GM10266 (cell line): ENCODE measurements at regions not wholly inside any gene's neighbourhood (a gene's known extent, or its start where the extent isn't known, plus 50 kb on each side); places are given as distances from the start of the nearest gene placed in this dataset.

Source experiments
- DNase-seq: peaks from one replicate; pipeline ENCODE4 v3.0.0; 2012; ENCODE audit errors: extremely low spot score
- TF ChIP-seq, protein P1 (sequence below): IDR thresholded peaks from 2 replicates; pipeline ENCODE4 v1.5.1; 2012; ENCODE audit warnings: mild to moderate bottlenecking, low read depth; ENCODE audit not compliant: control insufficient read depth, insufficient read depth; ENCODE audit errors: missing control alignments

DNA sequence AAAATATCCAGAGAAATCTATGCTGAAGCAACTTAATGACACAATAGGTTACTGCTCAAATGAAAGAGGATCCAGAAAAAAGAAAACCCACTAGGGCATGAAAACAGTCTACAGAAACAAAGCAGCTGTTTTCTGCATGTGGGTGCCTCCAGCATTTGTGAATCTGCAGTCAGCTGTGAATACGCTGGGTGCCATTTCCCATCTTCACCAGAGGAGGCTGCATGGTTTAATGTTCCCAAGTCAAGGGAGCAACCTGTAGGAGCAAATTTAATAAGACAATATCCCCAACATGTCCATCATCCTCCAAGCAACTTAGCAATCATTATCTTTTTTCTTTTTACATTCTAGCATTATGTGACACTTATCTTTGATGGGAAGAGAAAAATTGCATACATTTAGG, 396.6 kb downstream of the BRINP2 start:
- no peak for DNase-seq
- TF ChIP-seq, protein P1, sequence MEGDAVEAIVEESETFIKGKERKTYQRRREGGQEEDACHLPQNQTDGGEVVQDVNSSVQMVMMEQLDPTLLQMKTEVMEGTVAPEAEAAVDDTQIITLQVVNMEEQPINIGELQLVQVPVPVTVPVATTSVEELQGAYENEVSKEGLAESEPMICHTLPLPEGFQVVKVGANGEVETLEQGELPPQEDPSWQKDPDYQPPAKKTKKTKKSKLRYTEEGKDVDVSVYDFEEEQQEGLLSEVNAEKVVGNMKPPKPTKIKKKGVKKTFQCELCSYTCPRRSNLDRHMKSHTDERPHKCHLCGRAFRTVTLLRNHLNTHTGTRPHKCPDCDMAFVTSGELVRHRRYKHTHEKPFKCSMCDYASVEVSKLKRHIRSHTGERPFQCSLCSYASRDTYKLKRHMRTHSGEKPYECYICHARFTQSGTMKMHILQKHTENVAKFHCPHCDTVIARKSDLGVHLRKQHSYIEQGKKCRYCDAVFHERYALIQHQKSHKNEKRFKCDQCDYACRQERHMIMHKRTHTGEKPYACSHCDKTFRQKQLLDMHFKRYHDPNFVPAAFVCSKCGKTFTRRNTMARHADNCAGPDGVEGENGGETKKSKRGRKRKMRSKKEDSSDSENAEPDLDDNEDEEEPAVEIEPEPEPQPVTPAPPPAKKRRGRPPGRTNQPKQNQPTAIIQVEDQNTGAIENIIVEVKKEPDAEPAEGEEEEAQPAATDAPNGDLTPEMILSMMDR = no peak

DNA sequence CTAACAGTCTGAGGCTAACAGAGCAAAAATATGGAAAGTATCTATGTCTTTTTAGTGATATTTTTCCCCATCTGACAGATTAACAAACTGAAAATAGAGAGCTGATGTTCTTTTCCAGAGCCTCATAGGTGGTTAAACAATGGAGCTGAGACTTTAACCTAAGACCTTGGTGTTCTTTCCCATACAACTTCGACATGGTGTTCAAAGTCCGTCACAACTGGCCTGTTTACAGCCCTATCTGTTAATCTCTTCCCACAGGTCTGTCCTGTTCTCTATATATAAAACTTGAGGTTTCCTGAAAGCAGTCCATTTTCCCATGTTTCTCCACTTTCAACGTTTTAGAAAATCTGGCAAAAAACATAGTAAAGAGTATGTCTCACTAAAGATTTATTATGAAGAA, 395.7 kb downstream of the BRINP2 start:
- no peak for DNase-seq
- TF ChIP-seq, protein P1 = no peak

DNA sequence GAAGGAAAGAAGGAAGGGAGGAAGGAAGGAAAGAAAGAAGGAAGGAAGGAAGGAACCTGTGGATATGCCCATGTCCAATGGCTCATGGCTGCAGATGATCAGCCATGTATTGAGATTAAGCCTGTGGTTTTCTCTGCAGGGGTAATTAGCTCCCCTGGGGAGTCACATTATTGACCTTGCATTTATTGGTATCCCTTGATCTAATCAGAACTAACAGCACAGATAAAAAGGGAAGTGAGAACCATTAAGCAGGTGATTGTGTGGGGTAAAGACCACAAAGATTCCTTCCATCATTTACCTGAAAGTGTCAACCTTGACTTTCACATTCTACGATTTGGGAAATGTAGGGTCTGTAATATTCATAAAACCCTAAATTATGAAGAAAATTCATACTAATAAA, 390.7 kb downstream of the BRINP2 start:
- no peak for DNase-seq
- TF ChIP-seq, protein P1 = no peak

DNA sequence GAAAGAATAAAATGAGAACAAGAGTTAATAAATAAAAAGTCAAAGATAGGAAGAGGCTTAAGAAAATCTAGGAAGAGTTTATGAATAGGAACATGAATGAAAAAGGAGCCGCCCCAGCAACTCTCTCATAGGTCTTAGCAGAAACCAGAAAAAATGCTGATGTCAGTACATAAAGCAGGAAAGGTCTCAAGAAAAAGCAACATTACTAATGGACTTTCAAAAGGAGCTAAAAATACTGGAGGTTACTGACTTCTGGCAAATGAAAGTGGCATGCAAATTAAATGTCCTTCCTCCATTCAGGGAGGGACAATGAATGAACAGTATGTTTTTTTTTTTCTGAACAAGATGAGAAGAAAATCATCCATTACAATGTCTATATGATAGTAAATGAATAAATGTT, 387.6 kb downstream of the BRINP2 start:
- DNase-seq = no peak
- TF ChIP-seq, protein P1 = no peak

- TF ChIP-seq, protein P1 = no peak
- no peak for DNase-seq
Observed at GRCh38 chr1:177556163-177556562, 385.4 kb downstream of the BRINP2 start.

DNA sequence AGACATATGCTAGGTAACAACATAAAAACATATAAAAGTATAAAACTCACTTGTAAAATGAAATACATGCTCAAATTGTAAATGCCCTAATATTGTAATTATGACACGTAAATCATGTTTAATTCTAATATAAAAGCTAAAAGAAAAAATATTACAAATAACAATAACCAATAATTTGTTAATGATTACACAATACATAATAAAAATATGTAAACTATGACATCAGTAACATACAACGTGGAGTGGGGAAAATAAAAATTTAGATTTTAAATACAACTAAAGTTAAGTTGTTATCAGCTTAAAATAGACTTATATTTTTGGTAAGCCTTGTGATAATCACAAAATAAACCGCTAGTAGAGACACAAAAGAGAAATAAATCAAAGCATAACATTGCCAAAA, 376.4 kb downstream of the BRINP2 start:
- no peak for DNase-seq
- TF ChIP-seq, protein P1 = no peak

DNA sequence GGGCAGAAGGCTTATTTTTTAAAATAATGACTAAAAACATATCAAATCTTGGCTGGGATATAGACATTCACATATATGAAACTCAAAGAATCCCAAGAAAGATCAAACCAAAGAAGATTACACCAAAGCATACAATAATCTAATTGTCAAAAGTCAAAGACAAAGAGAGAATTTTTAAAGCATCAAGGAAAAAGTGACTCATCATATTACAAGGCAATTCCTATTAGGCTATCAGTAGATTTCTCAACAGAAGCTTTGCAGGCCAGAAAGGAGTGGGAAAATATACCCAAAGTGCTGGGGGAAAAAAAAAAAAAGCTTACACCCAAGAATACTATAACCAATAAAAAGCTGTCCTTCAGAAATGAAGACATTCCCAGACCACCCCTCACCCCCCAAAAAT, 375.6 kb downstream of the BRINP2 start:
- TF ChIP-seq, protein P1 = no peak
- DNase-seq = no peak
